ENCODE measurements at regions not wholly inside any gene's neighbourhood (a gene's known extent, or its start where the extent isn't known, plus 50 kb on each side); places are given as distances from the start of the nearest gene placed in this dataset.

- no peak overlapping the region for H3K4me2 ChIP-seq
- no peaks in the 10 kb centered on the region for H3K27me3 ChIP-seq
- no peak for TF ChIP-seq Cebpa-rat (IDR thresholded peaks at IDR 0.05)
Observed at GRCh38 chr5:159553792-159554191, 223.5 kb upstream of the IL12B start.

GRCh38 chr5:159555084-159555483, 224.8 kb upstream of the IL12B start:
- no peaks in the 10 kb centered on the region for H3K36me3 ChIP-seq
- H3K27ac ChIP-seq = no peak overlapping the region
- no peak overlapping the region for H3K4me3 ChIP-seq
- no peak for TF ChIP-seq Cebpa-rat (IDR thresholded peaks at IDR 0.05)
- H3K9ac ChIP-seq = no peak overlapping the region
- H4K20me1 ChIP-seq = no peaks in the 10 kb centered on the region; a peak in 1 of 22 replicates
- no peaks in the 10 kb centered on the region for H3K27me3 ChIP-seq
- H3K4me2 ChIP-seq = no peak overlapping the region
- peaks cover 0 to 6% (median 0%) of the 10 kb centered on the region in 11 experiments; a peak in 2 of 22 replicates for H3K9me3 ChIP-seq (replicated peaks in 1 of 11)
- H3K4me1 ChIP-seq = no peaks in the 10 kb centered on the region

More at GRCh38 chr5:159553792-159554191, 223.5 kb upstream of the IL12B start:
- Histone ChIP-seq H3K4me1 (no peaks in the 10 kb centered on the region), H3K9me3 (replicated peaks in 1 of 11) (peaks cover 0 to 6% (median 0%) of the 10 kb centered on the region in 11 experiments; a peak in 2 of 22 replicates), H3K9ac (no peak overlapping the region), H3K4me3 (no peak overlapping the region), H4K20me1 (no peaks in the 10 kb centered on the region; a peak in 1 of 22 replicates), H3K36me3 (no peaks in the 10 kb centered on the region), H3K27ac (no peak overlapping the region)

GRCh38 chr5:159559337-159559736, 229.1 kb upstream of the IL12B start:
- Histone ChIP-seq H3K27ac (no peak overlapping the region), H3K4me3 (no peak overlapping the region), H3K27me3 (no peaks in the 10 kb centered on the region), H3K9me3 (replicated peaks in 1 of 11) (no peaks in the 10 kb centered on the region), H4K20me1 (no peaks in the 10 kb centered on the region; a peak in 1 of 22 replicates), H3K4me2 (no peak overlapping the region), H3K4me1 (no peaks in the 10 kb centered on the region), H3K9ac (no peak overlapping the region), H3K36me3 (no peaks in the 10 kb centered on the region)
- TF ChIP-seq Cebpa-rat (IDR thresholded peaks at IDR 0.05) = no peak

GRCh38 chr5:159560088-159560487, 229.8 kb upstream of the IL12B start:
- no peaks in the 10 kb centered on the region for H3K27me3 ChIP-seq

DNA sequence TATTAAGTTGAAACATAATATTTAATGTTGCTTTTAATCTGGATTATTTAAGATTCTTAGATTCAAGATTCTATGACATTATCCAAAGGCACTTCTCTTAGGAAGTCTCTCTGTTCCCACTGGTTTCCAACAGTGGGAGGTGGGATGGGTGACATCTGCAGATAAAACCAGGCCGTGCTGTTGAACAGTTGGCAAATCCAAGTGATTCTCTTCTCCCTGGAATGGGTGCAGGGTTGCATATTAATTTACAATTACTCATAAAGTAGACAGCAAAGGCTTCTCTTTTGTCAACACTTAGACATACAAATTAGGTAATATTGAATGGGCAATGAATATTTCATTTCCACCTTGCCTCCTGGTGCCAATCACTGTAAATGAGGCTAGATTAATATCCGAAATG, 233.7 kb upstream of the IL12B start:
- no peaks in the 10 kb centered on the region for H3K27me3 ChIP-seq
- H3K9ac ChIP-seq = no peak overlapping the region
- no peak overlapping the region for H3K27ac ChIP-seq
- no peak for TF ChIP-seq Cebpa-rat (IDR thresholded peaks at IDR 0.05)
- H3K9me3 ChIP-seq (replicated peaks in 1 of 11) = no peaks in the 10 kb centered on the region
- no peaks in the 10 kb centered on the region for H4K20me1 ChIP-seq
- H3K4me3 ChIP-seq = no peak overlapping the region
- H3K4me1 ChIP-seq = no peaks in the 10 kb centered on the region
- H3K4me2 ChIP-seq = no peak overlapping the region
- H3K36me3 ChIP-seq = no peaks in the 10 kb centered on the region

More at GRCh38 chr5:159560088-159560487, 229.8 kb upstream of the IL12B start:
- Histone ChIP-seq H3K9ac (no peak overlapping the region), H3K36me3 (no peaks in the 10 kb centered on the region), H3K4me2 (no peak overlapping the region), H3K27ac (no peak overlapping the region), H3K4me1 (no peaks in the 10 kb centered on the region), H4K20me1 (no peaks in the 10 kb centered on the region; a peak in 1 of 22 replicates), H3K4me3 (no peak overlapping the region), H3K9me3 (replicated peaks in 1 of 11) (no peaks in the 10 kb centered on the region)
- TF ChIP-seq Cebpa-rat (IDR thresholded peaks at IDR 0.05) = no peak

DNA sequence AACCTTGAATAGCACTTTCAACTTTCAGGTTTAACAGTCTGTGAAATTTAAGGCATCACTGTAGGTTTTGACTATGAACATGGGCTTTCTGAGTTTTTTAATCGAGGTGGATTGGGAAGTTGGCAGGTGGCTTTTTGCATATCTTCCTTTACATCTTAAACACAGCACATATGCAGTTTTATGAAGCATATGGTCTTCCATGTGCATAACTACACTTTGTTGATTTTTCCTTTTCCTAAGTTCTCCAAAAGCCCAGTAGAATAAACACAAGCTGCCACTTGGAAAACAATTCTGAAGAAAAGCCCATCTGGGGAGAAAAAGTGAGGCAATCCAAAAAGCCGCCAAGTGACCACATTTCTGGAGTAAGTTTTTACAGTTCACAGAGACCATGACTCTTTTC, 236.5 kb upstream of the IL12B start:
- Histone ChIP-seq H3K27me3 (no peaks in the 10 kb centered on the region), H3K4me2 (no peak overlapping the region), H3K36me3 (no peaks in the 10 kb centered on the region), H3K9ac (no peak overlapping the region), H3K4me1 (no peaks in the 10 kb centered on the region), H3K4me3 (no peak overlapping the region), H4K20me1 (no peaks in the 10 kb centered on the region), H3K27ac (no peak overlapping the region), H3K9me3 (replicated peaks in 1 of 11) (no peaks in the 10 kb centered on the region)
- no peak for TF ChIP-seq Cebpa-rat (IDR thresholded peaks at IDR 0.05)

DNA sequence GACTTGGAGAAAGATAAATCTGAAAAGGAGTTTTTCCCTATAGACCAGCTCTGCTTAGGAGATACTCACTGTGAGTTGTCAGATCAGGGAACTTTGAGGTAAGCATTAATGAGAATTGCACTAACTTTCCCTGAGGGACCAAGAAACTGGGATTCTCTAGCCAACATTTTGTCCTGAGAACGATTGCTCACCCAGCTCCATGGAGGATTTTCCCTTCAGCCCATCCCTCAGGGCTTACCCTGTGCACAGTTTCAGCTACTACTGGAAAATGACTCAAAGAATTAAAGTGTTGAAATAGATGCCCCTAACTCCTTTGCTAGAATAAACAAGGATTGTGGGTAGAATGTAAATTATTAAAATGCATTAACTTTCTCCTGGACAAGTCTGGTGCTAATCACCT, 237.2 kb upstream of the IL12B start:
- Histone ChIP-seq H3K36me3 (no peaks in the 10 kb centered on the region), H3K27ac (no peak overlapping the region), H3K4me1 (no peaks in the 10 kb centered on the region), H3K4me2 (no peak overlapping the region), H3K4me3 (no peak overlapping the region), H3K9me3 (replicated peaks in 1 of 11) (no peaks in the 10 kb centered on the region), H3K27me3 (no peaks in the 10 kb centered on the region), H4K20me1 (no peaks in the 10 kb centered on the region), H3K9ac (no peak overlapping the region)
- no peak for TF ChIP-seq Cebpa-rat (IDR thresholded peaks at IDR 0.05)

- Histone ChIP-seq H3K27ac (no peak overlapping the region), H3K27me3 (no peaks in the 10 kb centered on the region), H4K20me1 (no peaks in the 10 kb centered on the region), H3K4me2 (no peak overlapping the region), H3K4me3 (no peak overlapping the region), H3K9ac (no peak overlapping the region), H3K4me1 (peaks cover 0 to under 1% (median 0%) of the 10 kb centered on the region in 10 experiments; a peak in 1 of 20 replicates), H3K36me3 (no peaks in the 10 kb centered on the region), H3K9me3 (replicated peaks in 1 of 11) (no peaks in the 10 kb centered on the region)
- TF ChIP-seq Cebpa-rat (IDR thresholded peaks at IDR 0.05) = no peak
Observed at GRCh38 chr5:159571501-159572244, 241.4 kb upstream of the IL12B start.

DNA sequence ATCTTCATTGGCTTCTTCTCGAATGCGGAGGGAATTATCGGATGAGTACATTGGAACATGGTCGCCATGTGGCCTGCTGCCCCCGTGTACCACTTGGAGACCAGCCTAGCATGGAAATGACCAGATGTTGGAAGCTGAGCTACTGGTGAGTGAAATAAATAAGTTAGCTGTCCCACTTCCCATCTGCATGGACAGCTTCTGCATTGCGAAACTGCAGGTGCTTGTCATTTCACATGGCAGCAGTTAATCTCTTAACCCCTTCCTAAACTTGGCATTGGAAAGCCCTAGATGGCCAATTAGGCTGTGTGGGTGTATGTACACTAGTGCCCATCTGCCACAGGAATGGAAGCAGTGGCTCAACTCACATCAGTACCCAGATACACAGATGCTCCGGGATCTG, 246.6 kb upstream of the IL12B start:
- H3K9ac ChIP-seq = no peak overlapping the region
- no peaks in the 10 kb centered on the region for H4K20me1 ChIP-seq
- peaks cover 0 to 5% (median 0%) of the 10 kb centered on the region in 10 experiments; a peak in 3 of 20 replicates for H3K4me1 ChIP-seq
- H3K27ac ChIP-seq = no peak overlapping the region
- H3K4me3 ChIP-seq = no peak overlapping the region
- H3K9me3 ChIP-seq (replicated peaks in 1 of 11) = no peaks in the 10 kb centered on the region
- H3K36me3 ChIP-seq = no peaks in the 10 kb centered on the region
- peak overlapping the region in 3 of 11 experiments; percentile 9 to 43 (median 15); a peak in 3 of 22 replicates for H3K4me2 ChIP-seq
- H3K27me3 ChIP-seq = no peaks in the 10 kb centered on the region
- no peak for TF ChIP-seq Cebpa-rat (IDR thresholded peaks at IDR 0.05)
